Kidney epithelial cell (primary cell): ENCODE measurements at regions not wholly inside any gene's neighbourhood (a gene's known extent, or its start where the extent isn't known, plus 50 kb on each side); places are given as distances from the start of the nearest gene placed in this dataset.

Source experiments
- DNase-seq: peaks from one replicate; pipeline ENCODE4 v3.0.0-alpha.2; 2010; ENCODE audit warnings: low read depth
- H3K27me3 ChIP-seq: 2 replicates; pipeline ENCODE4 v1.6.0; 2011; ENCODE audit warnings: low read length; ENCODE audit not compliant: control insufficient read depth, insufficient read depth
- H3K36me3 ChIP-seq: 2 replicates; pipeline ENCODE4 v1.5.1; 2011; ENCODE audit warnings: low read length; ENCODE audit not compliant: control insufficient read depth, insufficient read depth
- H3K4me3 ChIP-seq: 2 replicates; pipeline ENCODE4 v1.5.1; 2011; ENCODE audit warnings: low read depth, mild to moderate bottlenecking, control low read depth, low read length
- TF ChIP-seq, protein P1 (sequence below): IDR thresholded peaks from 2 replicates; pipeline ENCODE4 v1.5.1; 2011; ENCODE audit warnings: mild to moderate bottlenecking, moderate library complexity, low read length, control low read depth, inconsistent platforms; ENCODE audit not compliant: insufficient read depth, poor library complexity, severe bottlenecking

DNA sequence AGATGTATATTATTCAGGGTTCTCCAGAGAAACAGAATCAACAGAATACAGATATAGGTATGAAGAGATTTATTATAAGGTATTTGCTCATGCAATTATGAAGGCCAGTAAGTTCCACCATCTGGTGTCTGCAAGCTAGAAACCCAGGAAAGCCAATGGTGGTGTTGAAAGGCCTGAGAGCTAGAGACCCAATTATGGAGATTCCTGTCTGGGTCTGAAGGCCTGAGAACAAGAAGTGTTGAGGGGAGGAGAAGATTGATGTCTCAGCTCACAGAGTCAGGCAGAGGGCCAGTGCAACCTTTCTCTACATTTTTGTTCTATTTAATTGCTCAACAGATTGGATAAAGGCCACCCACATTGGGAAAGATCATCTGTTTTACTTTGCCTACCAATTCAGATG, 524.2 kb upstream of the CRIM1 start:
- no peaks in the 10 kb centered on the region for H3K36me3 ChIP-seq
- no peak overlapping the region for H3K4me3 ChIP-seq
- TF ChIP-seq, protein P1, sequence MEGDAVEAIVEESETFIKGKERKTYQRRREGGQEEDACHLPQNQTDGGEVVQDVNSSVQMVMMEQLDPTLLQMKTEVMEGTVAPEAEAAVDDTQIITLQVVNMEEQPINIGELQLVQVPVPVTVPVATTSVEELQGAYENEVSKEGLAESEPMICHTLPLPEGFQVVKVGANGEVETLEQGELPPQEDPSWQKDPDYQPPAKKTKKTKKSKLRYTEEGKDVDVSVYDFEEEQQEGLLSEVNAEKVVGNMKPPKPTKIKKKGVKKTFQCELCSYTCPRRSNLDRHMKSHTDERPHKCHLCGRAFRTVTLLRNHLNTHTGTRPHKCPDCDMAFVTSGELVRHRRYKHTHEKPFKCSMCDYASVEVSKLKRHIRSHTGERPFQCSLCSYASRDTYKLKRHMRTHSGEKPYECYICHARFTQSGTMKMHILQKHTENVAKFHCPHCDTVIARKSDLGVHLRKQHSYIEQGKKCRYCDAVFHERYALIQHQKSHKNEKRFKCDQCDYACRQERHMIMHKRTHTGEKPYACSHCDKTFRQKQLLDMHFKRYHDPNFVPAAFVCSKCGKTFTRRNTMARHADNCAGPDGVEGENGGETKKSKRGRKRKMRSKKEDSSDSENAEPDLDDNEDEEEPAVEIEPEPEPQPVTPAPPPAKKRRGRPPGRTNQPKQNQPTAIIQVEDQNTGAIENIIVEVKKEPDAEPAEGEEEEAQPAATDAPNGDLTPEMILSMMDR, result no peak
- H3K27me3 ChIP-seq, result no peaks in the 10 kb centered on the region
- DNase-seq, result no peak

DNA sequence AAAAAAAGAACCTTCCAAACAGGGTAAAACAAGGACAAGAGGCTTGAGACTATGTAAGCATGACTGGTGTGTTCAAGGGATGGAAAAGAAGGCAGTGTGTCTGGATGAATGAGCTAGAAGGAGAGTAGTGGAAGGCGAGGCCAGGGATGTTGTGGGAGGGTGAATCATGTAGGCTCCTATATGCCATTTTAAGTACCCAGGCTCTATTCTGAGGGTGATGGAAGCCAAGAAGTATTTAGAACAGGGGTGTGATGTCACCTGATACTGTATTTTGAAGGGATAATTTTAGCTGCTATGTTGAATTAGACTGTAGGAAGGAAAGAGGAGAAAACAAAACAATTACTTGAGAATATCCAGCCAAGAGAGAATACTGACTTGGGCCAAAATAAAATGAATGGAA, 524.7 kb upstream of the CRIM1 start:
- H3K4me3 ChIP-seq, result no peak overlapping the region
- H3K36me3 ChIP-seq, result no peaks in the 10 kb centered on the region
- TF ChIP-seq, protein P1, result no peak
- H3K27me3 ChIP-seq, result no peaks in the 10 kb centered on the region
- no peak for DNase-seq

DNA sequence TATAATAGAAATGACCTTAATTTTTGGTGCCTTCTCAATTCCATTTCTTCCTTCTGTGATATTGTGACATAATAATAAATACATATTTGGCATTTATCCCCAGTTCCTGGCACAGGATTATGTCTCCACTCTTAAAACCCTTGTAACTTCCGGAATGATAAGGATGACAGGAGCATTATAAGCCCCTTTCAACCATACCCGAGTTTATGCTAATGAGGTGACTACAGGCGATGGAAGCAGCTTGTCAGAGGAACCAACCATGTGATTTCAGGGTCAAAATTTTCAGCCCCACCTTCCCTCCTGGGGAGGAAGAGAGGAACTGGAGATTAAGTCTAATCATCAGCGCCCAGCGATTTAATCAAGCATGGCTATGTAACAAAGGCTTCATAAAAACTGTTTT, 528.5 kb upstream of the CRIM1 start:
- Histone ChIP-seq H3K36me3 (no peaks in the 10 kb centered on the region), H3K4me3 (no peak overlapping the region), H3K27me3 (no peaks in the 10 kb centered on the region)
- DNase-seq, result no peak
- TF ChIP-seq, protein P1, result no peak

DNA sequence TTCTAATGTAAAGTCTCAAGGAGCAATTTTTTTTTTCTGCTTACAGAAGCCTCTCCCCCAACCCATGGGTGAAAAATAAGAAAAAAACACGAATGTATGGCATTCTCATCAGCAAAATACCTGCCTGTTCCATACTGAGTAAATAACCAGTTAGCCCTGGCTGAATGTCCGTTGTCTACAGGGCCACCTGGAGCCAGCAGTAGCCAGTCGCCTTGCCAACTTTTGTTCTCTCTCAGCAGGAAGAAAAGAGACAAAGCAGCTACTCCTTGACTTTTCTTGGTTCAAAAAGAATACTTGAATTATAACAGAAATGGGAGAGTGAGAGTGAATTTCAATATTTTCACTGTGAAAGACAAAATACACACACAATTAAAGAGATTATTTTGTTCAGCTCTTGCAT, 532.9 kb upstream of the CRIM1 start:
- no peak overlapping the region for H3K4me3 ChIP-seq
- no peaks in the 10 kb centered on the region for H3K36me3 ChIP-seq
- no peak for DNase-seq
- H3K27me3 ChIP-seq, result no peaks in the 10 kb centered on the region
- TF ChIP-seq, protein P1, result no peak

DNA sequence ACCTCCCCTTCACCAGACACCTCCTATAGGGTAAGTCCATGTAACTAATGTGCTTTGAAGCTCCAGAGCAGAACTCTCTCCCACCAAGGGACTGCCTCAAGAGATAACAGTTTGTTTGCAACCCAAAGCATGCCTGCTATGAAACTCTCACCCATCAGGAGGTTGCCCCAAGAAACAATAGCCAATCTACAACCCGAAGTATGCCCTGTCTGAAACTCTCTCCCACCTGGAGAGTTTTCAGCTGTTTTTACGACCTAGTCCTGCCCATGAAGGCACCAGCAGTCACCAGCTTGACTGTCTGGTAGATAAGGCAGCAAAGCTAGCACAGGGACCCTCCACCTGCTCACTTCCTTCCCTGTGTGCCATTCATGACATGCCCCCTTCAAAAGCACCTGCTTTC, 533.9 kb upstream of the CRIM1 start:
- TF ChIP-seq, protein P1, result no peak

DNA sequence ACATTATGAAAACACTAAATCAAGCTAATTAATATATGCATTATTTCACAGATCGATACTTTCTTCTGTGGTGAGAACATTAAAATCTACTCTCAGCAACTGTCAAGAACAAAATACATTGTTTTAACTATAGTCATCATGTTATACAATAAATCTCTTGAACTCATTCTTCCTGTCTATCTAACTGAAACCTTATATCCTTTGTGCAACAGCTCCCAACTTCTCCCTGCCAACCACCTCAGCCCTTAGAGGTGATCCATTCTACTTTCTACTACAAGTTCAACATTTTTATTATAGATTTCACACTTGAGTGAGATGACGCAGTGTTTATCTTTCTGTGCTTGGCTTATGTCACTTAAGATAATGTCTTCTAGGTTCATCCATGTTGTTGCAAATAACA, 535.2 kb upstream of the CRIM1 start:
- Histone ChIP-seq H3K4me3 (no peak overlapping the region), H3K36me3 (no peaks in the 10 kb centered on the region), H3K27me3 (no peaks in the 10 kb centered on the region)
- TF ChIP-seq, protein P1, result no peak
- no peak for DNase-seq

More for the DNA sequence above, 533.9 kb upstream of the CRIM1 start:
- no peak for DNase-seq
- H3K27me3 ChIP-seq, result no peaks in the 10 kb centered on the region
- no peaks in the 10 kb centered on the region for H3K36me3 ChIP-seq
- H3K4me3 ChIP-seq, result no peak overlapping the region
